HG03342 (cell line): ENCODE measurements at regions not wholly inside any gene's neighbourhood (a gene's known extent, or its start where the extent isn't known, plus 50 kb on each side); places are given as distances from the start of the nearest gene placed in this dataset.
A peak's percentile ranks its signal among the peaks of the same experiment; 100 is the strongest.
"Not testable (repeated sequence)": the region's sequence is repeated elsewhere in the genome, so short reads cannot be mapped to it uniquely, and the experiment has no call there.

Source experiments
- ATAC-seq: cut with Tn5 transposase; IDR thresholded peaks from one replicate; pipeline ENCODE4 v1.9.1; 2021; ENCODE audit warnings: mild to moderate bottlenecking, moderate library complexity; ENCODE audit not compliant: unreplicated experiment

DNA sequence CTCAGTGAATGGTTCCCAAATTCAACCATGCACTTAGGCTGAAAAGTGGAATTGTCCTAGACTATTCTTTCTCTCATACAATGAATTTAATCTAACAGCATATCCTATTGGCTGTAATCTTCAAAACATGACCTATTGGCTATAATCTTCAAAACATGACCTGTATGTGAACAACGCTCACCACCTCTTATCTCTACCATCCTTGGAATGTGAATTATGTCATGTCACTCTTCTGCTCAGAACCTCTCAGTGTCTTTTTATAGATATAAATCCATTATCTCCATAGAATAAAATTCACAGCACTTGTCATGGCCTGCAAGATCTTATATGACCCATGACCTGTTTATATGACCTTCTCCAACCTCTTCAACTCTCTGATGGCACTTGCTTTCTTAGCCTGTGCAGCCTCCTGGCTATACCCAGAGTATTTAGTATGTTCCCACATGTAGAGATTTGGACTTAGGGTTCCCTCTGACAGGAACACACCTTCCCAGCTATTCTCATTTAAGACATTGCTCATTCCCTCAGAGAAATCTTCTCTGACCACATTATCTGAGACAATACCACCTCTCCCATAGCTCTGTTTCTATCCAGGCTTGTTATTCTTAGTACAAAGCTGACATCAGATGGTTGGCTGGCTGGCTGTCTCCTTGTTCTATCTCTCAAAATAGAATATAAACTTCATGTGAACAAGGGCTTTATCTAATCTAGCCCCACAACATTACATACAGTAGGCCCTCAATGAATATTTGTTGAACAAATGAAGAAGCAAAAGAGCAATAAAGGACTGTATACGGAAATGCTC lies 275.0 kb upstream of the PREP start:
- no peak for ATAC-seq

DNA sequence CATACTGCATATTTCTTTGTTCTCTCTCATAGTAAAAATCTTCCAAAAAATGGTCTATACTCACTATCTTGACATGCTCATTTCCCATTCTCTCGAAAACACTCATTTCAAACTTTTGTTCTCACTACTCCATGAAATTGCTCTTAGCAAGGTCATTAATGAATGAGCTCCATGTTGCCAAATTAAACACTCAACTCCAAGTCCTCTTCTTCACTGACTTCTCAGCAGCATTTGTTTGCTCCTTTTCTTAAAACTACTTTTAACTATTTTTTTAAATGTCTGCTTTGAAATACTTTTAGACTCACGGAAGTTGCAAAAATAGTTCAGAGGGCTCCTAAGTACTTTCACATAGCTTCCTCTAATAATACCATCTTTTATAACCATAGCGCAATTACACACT lies 274.0 kb upstream of the PREP start:
- ATAC-seq = no peak

DNA sequence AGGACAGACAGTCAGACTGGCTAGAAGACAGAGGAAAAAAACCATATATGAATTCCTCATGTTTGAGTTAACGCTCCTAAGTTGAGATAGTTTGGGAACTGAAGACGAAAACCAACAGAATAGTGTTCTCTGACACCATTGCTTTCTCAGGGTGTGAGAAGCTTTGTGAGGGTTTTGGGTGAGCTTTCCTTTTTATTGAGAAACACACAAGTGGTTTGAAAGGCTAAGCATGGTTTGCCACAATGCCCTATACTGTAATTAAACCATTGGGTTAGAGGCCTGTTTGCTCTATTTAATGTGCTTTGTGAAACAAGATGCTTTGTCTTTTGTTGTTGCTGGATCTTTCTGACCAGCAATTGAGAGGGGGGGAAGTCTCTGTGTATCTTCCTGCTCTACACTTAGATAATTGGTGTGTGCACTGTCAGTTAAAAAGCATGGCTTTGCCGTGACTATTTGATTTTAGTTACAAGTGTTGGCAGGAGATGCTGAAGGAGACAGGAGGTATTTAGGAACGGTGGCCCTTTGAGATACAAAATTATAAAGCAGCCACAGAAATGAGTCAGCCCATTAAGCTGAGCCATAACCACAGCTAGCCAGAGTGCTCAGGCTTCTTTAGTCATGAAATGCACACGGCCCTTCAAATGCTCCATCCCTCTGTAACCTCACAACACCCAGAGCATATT lies 273.0 kb upstream of the PREP start:
- no peak for ATAC-seq

DNA sequence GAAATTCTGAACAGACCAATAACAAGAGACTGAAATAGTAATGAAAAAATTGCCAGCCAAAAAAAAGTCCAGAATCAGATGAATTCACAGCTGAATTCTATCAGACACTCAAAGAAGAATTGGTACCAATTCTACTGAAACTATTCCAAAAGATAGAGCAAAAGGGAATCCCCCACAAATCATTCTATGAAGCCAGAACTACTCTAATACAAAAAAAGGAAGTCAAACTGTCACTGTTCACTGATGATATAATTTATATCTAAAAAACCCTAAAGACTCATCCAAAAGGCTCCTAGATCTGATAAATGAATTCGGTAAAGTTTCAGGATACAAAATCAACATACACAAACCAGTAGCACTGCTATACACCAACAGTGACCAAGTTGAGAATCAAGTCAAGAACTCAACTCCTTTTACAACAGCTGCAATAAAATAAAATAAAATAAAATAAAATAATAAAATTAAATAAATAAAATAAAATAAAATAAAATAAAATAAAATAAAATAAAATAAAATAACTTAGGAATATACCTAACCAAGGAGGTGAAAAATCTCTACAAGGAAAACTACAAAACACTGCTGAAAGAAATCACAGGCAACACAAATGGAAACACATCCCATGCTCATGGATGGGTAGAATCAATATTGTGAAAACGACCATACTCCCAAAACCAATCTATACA lies 270.1 kb upstream of the PREP start:
- not testable (repeated sequence) for ATAC-seq

DNA sequence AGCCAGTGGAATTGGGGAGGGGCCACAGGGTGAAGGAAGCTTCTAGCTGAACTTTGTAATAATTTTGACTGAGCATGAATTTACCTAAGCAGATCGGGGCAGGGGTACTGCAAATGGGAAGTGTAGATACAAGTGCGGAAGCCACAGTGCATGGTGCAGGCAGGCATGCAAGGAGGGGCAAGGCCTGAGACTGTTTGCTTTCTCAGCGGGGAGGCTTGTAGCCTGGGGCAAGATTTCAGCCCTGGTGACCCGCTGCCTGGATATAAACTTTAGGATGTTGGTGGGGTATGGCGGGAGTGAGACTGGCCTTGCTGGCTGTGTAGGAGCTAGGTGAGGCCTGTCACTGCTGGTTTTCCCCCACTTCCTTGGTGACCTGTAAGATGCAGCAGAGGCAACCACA lies 266.4 kb upstream of the PREP start:
- ATAC-seq = no peak

DNA sequence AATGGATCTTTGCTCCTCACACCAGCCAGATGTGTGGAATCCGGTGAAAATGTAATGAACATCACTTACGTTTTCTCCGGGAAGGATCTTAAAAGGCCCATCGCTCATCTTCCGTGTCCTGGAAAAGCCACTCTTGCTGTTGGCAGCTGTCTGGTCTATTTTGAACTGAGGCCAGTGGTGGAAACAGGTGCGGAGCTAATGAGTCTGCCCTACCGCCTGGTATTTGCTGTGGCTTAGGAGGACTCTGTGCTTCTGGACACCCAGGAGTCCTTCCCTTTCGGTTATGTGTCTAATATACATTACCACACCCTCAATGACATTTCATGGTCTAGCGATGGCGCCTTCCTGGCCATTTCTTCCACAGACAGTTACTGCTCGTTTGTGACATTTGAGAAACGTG lies 264.2 kb upstream of the PREP start:
- ATAC-seq = no peak

DNA sequence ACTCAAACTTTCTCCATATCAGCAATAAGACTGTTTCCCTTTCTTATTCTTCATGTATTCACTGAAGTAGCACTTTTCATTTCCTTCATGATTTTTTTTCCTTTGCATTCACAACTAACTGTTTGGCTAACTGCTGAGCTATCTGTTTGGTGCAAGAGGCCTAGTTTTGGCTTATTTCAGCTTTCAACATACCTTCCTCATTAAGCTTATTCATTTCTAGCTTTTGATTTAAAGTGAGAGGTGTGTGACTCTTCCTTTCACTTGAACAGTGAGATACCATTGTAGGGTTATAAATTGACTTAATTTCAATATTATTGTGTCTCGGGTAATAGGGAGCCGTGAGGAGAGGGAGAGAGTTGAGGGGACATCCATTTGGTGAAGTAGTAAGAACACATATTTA lies 262.0 kb upstream of the PREP start:
- ATAC-seq = no peak

DNA sequence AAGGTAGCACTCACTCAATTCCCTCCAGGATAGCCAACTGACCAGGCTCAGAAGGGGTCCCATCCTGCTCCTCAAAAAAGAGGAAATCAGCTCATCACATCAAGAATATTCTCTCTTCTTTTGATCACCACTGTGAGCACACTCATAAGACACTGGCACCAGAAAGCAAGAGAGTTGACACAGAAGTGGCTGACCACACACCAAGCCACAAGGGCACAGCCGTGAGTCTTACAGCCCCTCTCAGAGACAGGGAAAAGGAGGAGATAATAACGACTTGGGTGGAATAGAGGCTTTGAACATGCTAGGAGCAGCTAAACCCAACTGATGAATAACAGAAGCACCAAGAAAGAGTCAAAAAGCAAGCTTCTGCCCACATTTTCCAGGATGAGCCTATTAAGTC lies 249.1 kb upstream of the PREP start:
- no peak for ATAC-seq

DNA sequence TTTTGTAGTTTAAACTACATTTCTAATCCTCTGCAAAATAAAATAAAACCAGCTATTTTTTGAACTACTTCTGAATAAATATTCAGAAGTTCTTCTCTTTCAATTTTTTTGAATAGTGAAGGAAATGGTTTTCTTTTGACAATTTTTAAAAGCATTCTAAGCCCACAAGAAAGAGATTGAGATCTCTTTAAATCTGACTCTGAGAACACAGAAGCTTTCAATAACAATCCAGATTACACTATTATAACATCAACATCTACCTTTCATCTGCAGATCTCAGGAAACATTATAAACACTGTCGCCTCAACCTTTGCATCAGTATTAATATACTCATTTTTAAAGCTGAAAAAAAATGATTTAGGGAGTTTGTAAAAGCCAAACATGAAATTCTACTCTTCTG lies 247.5 kb upstream of the PREP start:
- ATAC-seq = no peak

DNA sequence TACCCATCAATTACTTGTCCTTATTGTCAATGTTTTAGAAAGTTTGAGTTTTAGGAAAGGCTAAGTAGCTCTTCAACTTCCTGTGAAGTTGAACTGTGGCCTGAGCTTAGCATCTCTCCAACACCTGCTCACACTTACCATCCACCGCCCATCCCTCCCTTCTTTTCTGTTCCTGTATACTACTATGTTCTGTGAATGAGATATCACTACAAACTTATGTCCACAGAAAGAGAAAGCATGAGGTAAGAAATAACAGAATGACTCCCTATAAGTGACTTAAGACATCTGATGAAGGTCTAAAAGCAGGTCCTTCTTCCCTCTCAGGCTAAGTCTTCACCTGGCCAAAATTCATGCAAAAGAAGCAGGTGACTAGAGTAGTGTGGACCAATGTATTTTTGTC lies 246.3 kb upstream of the PREP start:
- no peak for ATAC-seq

DNA sequence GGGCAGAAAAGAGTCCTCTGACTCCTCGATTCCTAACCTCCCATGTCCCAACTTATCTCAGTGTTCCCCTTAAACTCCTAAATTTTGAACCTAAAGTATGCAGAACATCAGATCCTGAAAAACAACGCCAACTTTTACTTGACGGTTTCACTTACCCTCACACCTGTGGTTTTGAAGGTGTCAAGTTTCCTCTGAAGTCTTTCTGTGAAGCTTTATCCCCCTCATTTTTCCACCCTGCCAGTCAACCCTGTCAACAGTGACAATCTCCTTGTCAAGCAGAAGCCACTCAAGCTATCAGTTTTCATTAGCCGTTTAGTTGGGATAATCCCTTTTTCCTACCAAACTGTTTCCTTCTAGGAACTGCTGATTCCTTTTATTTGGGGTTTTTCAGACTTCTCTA lies 245.4 kb upstream of the PREP start:
- no peak for ATAC-seq

DNA sequence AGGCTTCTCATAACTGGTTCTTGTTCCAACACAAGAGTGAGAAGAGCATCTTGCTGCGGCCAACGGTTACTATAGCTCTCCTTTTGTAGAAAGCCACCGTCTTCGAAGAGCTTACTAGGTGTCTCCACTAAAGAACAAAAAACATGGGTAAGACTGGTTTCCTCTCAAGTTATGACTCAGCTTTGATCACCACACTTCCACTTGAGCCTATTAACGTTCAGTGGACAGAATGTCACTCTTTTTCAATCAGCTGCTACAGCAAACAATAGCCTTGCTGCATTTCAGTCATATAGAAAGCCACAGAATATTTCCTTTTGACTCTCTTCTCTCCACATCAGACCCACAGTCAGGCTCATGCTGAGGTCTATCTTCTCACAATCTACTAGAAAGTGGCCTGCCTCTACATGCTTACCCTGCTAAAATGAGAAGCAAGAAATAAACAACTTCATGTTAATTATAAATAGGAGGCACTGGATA lies 243.5 kb upstream of the PREP start:
- peak; percentile 89 for ATAC-seq

DNA sequence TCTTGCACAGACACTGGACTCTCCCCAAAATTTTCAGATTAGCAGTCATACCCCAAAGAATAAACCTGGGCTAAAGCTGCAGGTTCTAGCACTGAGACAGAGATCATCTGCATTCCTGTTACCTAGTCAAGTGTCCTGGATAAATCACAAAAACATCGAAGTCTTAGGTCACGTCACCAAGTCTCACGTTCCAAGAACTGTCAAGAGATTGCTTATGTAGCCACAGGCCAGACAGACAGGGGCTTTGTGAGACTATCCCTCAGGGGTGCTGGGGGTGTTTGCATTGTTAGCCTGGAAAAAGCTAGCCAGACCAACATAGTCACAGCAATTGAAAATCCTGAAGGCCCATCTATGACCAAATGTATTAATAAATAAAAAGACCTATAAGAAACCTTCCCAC lies 243.1 kb upstream of the PREP start:
- ATAC-seq = no peak

DNA sequence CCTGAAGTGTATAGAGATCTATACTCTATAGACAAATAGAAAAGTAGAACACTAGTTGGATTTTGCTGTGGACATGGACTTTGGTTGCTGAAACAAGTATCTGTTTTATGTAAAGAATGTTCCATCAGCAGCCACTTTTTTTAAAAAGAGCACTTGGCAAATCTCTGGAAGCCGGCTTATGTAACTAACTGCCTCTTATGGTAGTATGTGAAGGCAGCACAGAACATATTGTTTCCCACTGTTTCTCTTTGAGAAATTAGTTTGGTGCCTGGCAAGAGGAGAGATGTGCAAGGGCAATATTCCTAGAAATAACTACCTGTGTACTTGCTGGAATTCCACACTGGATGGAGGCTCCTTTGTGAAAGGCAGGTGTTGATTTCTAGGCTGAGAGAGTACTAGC lies 242.3 kb upstream of the PREP start:
- no peak for ATAC-seq

DNA sequence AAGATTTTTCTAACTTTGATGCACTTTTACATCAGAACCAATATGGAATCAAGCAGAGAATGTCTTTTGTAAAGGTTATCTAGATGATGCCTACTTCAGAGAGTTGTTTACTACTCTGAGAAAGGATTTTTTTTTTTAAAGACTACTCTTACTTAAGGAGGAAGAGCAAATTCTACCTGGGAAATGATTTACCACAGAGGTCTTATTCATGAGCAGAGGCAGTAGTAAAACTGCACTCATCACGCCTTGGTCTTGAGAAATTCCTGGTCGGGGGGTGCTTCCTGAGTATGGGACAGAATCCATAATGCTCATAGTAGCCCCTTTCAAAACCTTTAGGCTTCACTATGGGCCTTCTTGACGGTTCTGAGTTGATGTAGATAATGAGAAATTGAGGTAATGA lies 241.8 kb upstream of the PREP start:
- no peak for ATAC-seq

DNA sequence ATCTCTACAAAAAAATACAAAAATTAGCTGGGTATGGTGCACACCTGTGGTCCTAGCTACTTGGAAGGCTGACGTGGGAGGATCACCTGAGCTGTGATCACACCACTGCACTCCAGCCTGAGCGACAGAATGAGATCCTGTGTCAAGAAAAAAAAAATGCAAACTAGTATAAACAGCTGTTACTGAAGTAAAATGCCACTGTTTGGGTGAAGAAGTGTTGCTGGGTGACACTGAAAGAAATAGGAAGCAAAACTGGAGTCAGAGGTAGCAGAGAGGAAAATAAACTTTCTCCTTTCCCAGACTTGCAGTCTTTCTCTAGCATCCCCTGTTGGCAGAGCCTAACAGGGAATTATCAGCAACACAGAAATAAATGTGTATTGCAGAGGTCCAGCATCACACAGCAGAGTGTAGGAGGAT lies 241.2 kb upstream of the PREP start:
- ATAC-seq = peak; percentile 18

DNA sequence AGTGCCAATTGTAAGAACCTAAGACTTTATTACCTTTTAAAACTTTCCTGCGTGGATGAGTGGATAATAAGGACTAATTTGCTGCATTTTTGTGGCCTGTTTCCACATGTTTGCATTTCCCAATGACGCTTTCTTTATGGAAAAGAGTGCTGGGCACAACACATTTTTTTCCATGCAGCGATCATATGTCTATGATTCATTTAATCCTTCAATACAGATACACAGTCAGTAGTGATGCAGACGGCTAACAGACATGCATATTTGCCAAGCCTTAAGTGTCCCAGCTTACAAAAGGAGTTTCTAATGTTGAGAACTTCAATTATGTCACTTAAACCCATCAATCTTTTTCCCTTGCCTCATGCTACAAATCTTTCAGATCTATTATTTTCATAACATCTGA lies 239.8 kb upstream of the PREP start:
- no peak for ATAC-seq

DNA sequence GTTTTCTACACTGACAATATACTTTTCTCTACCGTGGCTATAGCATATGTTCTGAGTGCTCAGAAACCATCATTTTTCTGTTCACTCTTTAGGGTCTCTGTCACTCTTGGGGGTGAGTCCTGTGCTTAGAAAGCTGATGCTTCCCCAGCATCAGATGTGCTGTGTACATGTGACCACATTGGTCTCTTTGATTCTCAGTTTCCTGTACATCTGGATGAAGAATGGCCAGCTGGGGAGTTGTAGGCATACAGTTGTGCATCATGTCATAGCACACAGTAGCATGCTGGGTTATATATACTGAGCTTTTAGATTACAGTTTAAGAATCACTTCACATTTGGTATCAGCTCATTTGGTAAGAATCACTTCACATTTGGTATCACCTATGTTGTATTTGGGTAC lies 238.6 kb upstream of the PREP start:
- ATAC-seq = no peak

DNA sequence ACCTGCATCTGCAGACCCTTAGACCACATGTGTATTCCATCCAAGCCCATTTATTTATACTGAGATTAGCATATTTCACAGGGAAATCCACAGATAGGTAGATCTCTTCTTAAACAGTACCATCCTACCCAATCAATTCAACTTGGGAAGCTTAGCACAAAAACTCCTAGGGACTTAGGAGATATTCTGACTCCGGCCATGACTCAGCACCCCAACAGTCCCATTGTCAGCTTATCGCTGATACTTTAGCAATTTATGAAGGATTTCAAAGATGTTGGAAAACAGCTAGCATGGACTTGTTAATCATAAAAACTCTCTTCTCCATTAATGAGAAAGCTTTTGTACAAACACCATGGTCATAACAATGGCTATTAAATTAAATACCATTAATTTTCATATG lies 236.2 kb upstream of the PREP start:
- ATAC-seq = no peak

DNA sequence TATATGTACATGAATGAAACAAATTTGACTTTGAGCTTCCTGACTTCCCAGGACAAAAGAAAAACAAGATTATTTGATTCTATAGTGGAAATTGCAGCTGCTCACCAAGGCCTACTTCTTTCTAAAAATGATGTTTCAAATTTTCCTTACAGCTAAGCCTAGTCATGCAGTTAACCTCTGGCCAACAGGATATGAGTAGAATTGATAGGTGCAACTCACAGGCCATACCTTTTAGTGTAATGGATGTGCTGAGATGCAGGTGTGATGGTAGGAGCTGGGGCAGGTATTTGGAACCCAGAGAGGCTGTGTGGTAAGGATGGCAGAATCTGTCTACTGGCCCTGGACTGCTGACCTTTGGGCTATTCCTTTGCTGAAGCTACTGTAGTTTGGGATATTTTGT lies 230.9 kb upstream of the PREP start:
- no peak for ATAC-seq

DNA sequence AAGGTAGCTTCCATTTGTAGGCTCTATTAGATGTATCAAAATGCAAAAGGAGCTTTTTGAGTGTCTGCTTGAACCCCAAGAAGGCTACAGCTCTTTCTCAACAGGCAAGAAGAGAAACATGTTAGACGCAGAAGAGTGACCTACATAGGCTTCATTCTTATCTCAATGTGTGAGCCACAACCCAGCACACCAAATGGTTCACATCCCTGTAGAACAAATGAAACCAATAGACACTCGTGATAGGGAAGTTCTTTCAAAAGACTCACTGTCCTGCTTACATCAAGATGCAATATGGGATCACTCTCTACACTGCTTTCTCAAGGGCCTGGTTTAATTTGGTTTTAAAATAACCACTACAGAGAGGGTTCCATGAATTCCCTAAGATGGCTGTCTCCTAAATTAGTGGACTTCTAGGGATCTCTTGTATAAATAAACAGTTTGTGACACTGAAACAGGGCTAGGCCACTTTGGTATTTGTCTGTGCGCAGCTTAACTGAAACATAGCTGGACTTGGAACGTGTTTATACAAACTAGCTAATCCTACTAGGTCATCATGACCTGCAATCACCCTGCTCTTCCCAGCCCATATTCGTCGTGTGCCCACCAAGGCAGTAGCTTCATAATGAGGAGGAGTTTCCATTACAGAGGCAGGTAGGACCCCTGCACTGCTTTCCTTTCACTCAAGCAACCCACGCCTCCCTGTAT lies 225.4 kb upstream of the PREP start:
- no peak for ATAC-seq
